IMR-90 (cell line): ENCODE measurements at regions not wholly inside any gene's neighbourhood (a gene's known extent, or its start where the extent isn't known, plus 50 kb on each side); places are given as distances from the start of the nearest gene placed in this dataset.
A peak's percentile ranks its signal among the peaks of the same experiment; 100 is the strongest.

Experiments
- ATAC-seq: fragments of 200-7000 bp; cut with Tn5 transposase; 2 replicates; pipeline ENCODE4 v1.9.1; 2020; ENCODE audit warnings: low read depth, mild to moderate bottlenecking, moderate library complexity
- BruUV-seq: library from RNA; stranded (reverse); fragments of 400-500 nt; replicated peaks from 2 replicates; lab custom pipeline; 2021; lab: Mats Ljungman, UMichigan
- CTCF ChIA-PET: fragments of 300-600 bp; formaldehyde crosslinking; extraction: SDS; loops from one replicate; lab custom pipeline; 2021; ENCODE audit warnings: antibody characterized with exemption; lab: Yijun Ruan, JAX
- POLR2A ChIA-PET: fragments of 300-600 bp; sonication (Branson Sonifier 250); formaldehyde crosslinking; loops from one replicate; lab custom pipeline; 2022; ENCODE audit warnings: antibody characterized with exemption; ENCODE audit not compliant: unreplicated experiment; lab: Charles Lee
- DNase-seq: peaks from one replicate; pipeline ENCODE4 v3.0.0; 2013
- H2AFZ ChIP-seq: replicated peaks from 2 replicates; pipeline ENCODE3; 2013; ENCODE audit warnings: low read length, mild to moderate bottlenecking; ENCODE audit not compliant: poor library complexity
- H2AK5ac ChIP-seq: 2 replicates; pipeline ENCODE4 v1.6.1; 2013; ENCODE audit warnings: low read depth, low read length, inconsistent platforms
- H2AK9ac ChIP-seq: replicated peaks from 2 replicates; pipeline ENCODE3; 2013; ENCODE audit warnings: mild to moderate bottlenecking, low read depth, low read length, moderate library complexity; ENCODE audit not compliant: poor library complexity
- H2BK120ac ChIP-seq: 2 replicates; pipeline ENCODE4 v1.6.1; 2013; ENCODE audit warnings: low read depth, low read length, inconsistent platforms
- H2BK15ac ChIP-seq: 3 replicates; pipeline ENCODE4 v1.6.1; 2013; ENCODE audit warnings: low read depth, low read length, inconsistent platforms
- H2BK20ac ChIP-seq: 2 replicates; pipeline ENCODE4 v1.6.1; 2013; ENCODE audit warnings: low read depth, mild to moderate bottlenecking, inconsistent platforms, low read length, moderate library complexity
- H2BK5ac ChIP-seq: 2 replicates; pipeline ENCODE4 v1.6.1; 2013; ENCODE audit warnings: mild to moderate bottlenecking, low read depth, low read length, inconsistent platforms; ENCODE audit not compliant: poor library complexity, severe bottlenecking
- H3K14ac ChIP-seq: replicated peaks from 2 replicates; pipeline ENCODE4 v1.6.1; 2013; ENCODE audit warnings: low read depth, low read length, inconsistent platforms
- H3K18ac ChIP-seq: 2 replicates; pipeline ENCODE4 v1.6.1; 2013; ENCODE audit warnings: low read depth, low read length, control low read depth
- H3K23ac ChIP-seq: 2 replicates; pipeline ENCODE4 v1.6.1; 2013; ENCODE audit warnings: low read depth, low read length, inconsistent platforms
- H3K27ac ChIP-seq: 2 replicates; pipeline ENCODE4 v1.5.1; 2013; ENCODE audit warnings: mild to moderate bottlenecking, control low read depth, low read length; ENCODE audit not compliant: insufficient read depth
- H3K27me3 ChIP-seq: 2 replicates; pipeline ENCODE4 v1.6.1; 2013; ENCODE audit warnings: low read length; ENCODE audit not compliant: control insufficient read depth, insufficient read depth
- H3K36me3 ChIP-seq: 2 replicates; pipeline ENCODE4 v1.6.1; 2013; ENCODE audit warnings: low read length, mixed read lengths; ENCODE audit not compliant: control insufficient read depth, insufficient read depth
- H3K4ac ChIP-seq: 2 replicates; pipeline ENCODE4 v1.6.1; 2013; ENCODE audit warnings: low read depth, low read length, inconsistent platforms
- H3K4me1 ChIP-seq: 2 replicates; pipeline ENCODE4 v1.6.1; 2013; ENCODE audit warnings: low read length, mixed read lengths; ENCODE audit not compliant: control insufficient read depth, insufficient read depth
- H3K4me2 ChIP-seq: 2 replicates; pipeline ENCODE4 v1.6.1; 2013; ENCODE audit warnings: low read depth, mild to moderate bottlenecking, control low read depth, low read length, moderate library complexity
- H3K4me3 ChIP-seq: 2 replicates; pipeline ENCODE4 v1.5.1; 2013; ENCODE audit warnings: low read depth, mild to moderate bottlenecking, control low read depth, low read length, moderate library complexity; ENCODE audit not compliant: insufficient read depth
- H3K56ac ChIP-seq: 2 replicates; pipeline ENCODE4 v1.6.1; 2013; ENCODE audit warnings: low read length, inconsistent platforms; ENCODE audit not compliant: insufficient read depth; ENCODE audit errors: extremely low read depth
- H3K79me1 ChIP-seq, 2 experiments: 2 replicates each; pipeline ENCODE4 v1.6.1; 2013; ENCODE audit warnings: low read length in 2 of 2, inconsistent platforms in 1 of 2, low read depth in 1 of 2
- H3K9ac ChIP-seq: 2 replicates; pipeline ENCODE4 v1.6.1; 2013; ENCODE audit warnings: low read depth, low read length, control low read depth
- H3K9me1 ChIP-seq: 2 replicates; pipeline ENCODE4 v1.6.1; 2013; ENCODE audit warnings: low read length, inconsistent platforms; ENCODE audit not compliant: insufficient read depth
- H3K9me3 ChIP-seq: 2 replicates; pipeline ENCODE4 v1.6.1; 2013; ENCODE audit warnings: low read length; ENCODE audit not compliant: control insufficient read depth, insufficient read depth
- H4K20me1 ChIP-seq: 2 replicates; pipeline ENCODE4 v1.6.1; 2013; ENCODE audit warnings: low read length, inconsistent platforms; ENCODE audit not compliant: insufficient read depth
- H4K5ac ChIP-seq: 2 replicates; pipeline ENCODE4 v1.6.1; 2013; ENCODE audit warnings: mild to moderate bottlenecking, low read depth, low read length, control low read depth
- H4K8ac ChIP-seq, 2 experiments: 2 replicates each; pipeline ENCODE4 v1.6.1; 2013; ENCODE audit warnings: low read depth in 2 of 2, low read length in 2 of 2, control low read depth in 1 of 2, inconsistent platforms in 1 of 2
- H4K91ac ChIP-seq: 2 replicates; pipeline ENCODE4 v1.6.1; 2013; ENCODE audit warnings: low read depth, low read length, inconsistent platforms; ENCODE audit not compliant: insufficient read depth
- MAFK ChIP-seq: IDR thresholded peaks from 2 replicates; pipeline ENCODE4 v1.6.1; 2012; ENCODE audit warnings: low read depth, low read length, improper control_type of control experiment
- MXI1 ChIP-seq: IDR thresholded peaks from 2 replicates; pipeline ENCODE4 v1.6.1; 2012; ENCODE audit warnings: low read depth, mild to moderate bottlenecking, low read length, moderate library complexity, borderline replicate concordance
- WGBS, 2 experiments: methylation state at CpG; one replicate each; pipeline versions ENCODE4 v1.1.5 to v1.1.7; 2013; ENCODE audit warnings: missing lambda C conversion rate in 2 of 2; ENCODE audit not compliant: insufficient read length in 1 of 2; ENCODE audit errors: extremely low coverage in 2 of 2; 5-methylcytosine and 5-hydroxymethylcytosine counted together
- dilution Hi-C: fragments of 300-500 bp; cut with HindIII; formaldehyde crosslinking; loops from one replicate; pipeline ENCODE4 v1.14.3; 2018; ENCODE audit warnings: low sequenced_read_pairs; ENCODE audit not compliant: unreplicated experiment
- in situ Hi-C: fragments of 300-500 bp; cut with MboI; formaldehyde crosslinking; loops from 3 replicates; pipeline ENCODE4 v1.14.3; 2019; ENCODE audit warnings: low sequenced_read_pairs, inconsistent platforms, mixed read lengths
- intact Hi-C: fragments of 100-400 bp; cut with micrococcal nuclease; formaldehyde crosslinking; loops from 2 replicates; pipeline ENCODE4 v1.10.0; 2022

DNA sequence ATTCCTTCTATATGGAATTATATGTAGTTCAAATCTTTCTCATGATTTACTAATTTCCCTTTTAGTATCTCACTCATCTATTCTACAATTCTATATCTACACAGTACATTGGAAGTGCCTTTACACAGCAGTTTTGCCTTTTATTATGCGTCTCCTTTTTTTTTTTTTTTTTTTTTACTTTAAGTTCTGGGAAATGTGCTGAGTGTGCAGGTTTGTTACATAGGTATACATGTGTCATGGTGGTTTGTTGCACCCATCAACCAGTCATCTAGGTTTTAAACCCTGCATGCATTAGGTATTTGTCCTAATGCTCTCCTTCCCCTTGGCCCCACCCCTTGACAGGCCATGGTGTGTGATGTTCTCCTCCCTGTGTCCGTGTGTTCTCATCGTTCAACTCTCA lies 1150.1 kb upstream of the PRR20A start:
- ATAC-seq = no peak

More for the DNA sequence above, 1150.1 kb upstream of the PRR20A start:
- ChIA-PET CTCF (no interaction called here), POLR2A (no interaction called here)
- Histone ChIP-seq H3K79me1 (no peaks in the 10 kb centered on the region), H4K91ac (no peak overlapping the region), H3K9me3 (no peaks in the 10 kb centered on the region), H2AK5ac (no peak overlapping the region), H4K8ac (no peak overlapping the region), H3K56ac (no peak overlapping the region), H2BK20ac (no peak overlapping the region), H3K4me2 (no peak overlapping the region), H4K20me1 (no peaks in the 10 kb centered on the region), H2BK120ac (no peak overlapping the region), H3K23ac (no peak overlapping the region), H3K9me1 (no peaks in the 10 kb centered on the region), H3K4me3 (no peak overlapping the region), H4K5ac (no peak overlapping the region), H2BK5ac (no peak overlapping the region), H2BK15ac (no peak overlapping the region), H3K27ac (no peak overlapping the region), H3K9ac (no peak overlapping the region), H3K27me3 (no peaks in the 10 kb centered on the region), H3K18ac (no peak overlapping the region), H2AFZ (no peak overlapping the region), H2AK9ac (no peak overlapping the region), H3K14ac (no peak overlapping the region), H3K4ac (no peak overlapping the region), H3K4me1 (no peaks in the 10 kb centered on the region), H3K36me3 (no peaks in the 10 kb centered on the region)
- no TSS peak for BruUV-seq
- intact Hi-C loops (no loop called here), dilution Hi-C loops (no loop called here), in situ Hi-C loops (no loop called here)
- no peak for DNase-seq
- WGBS, 2 experiments = no CpG with 5 or more reads among the region's 3 CpGs
- TF ChIP-seq MXI1 (no peak), MAFK (peak; percentile 86)
